Keratinocyte (primary cell): ENCODE measurements at regions not wholly inside any gene's neighbourhood (a gene's known extent, or its start where the extent isn't known, plus 50 kb on each side); places are given as distances from the start of the nearest gene placed in this dataset.

Experiments
- DNase-seq: peaks from one replicate; pipeline ENCODE4 v3.0.0-alpha.2; 2011; ENCODE audit warnings: low read depth, missing footprints, low spot score
- FAIRE-seq: peaks from 2 replicates; lab custom pipeline; 2011; peaks lifted over from hg19 to GRCh38; lab: Jason Lieb, UNC
- H2AFZ ChIP-seq: 2 replicates; pipeline ENCODE4 v1.6.0; 2012; ENCODE audit warnings: low read length, control low read depth, inconsistent platforms; ENCODE audit not compliant: control insufficient read depth
- H3K27ac ChIP-seq: 2 replicates; pipeline ENCODE4 v1.5.1; 2011; ENCODE audit warnings: low read length; ENCODE audit not compliant: control insufficient read depth, insufficient read depth
- H3K27me3 ChIP-seq: 3 replicates; pipeline ENCODE4 v1.6.0; 2011; ENCODE audit warnings: low read length; ENCODE audit not compliant: control insufficient read depth, insufficient read depth; ENCODE audit errors: extremely low read depth
- H3K36me3 ChIP-seq, 2 experiments: 2 replicates in 1 of 2; 3 replicates in 1 of 2; pipeline ENCODE4 v1.5.1; 2011; ENCODE audit warnings: low read length in 2 of 2, mild to moderate bottlenecking in 1 of 2; ENCODE audit not compliant: control insufficient read depth in 2 of 2, insufficient read depth in 2 of 2; ENCODE audit errors: extremely low read depth in 1 of 2
- H3K4me1 ChIP-seq: 3 replicates; pipeline ENCODE4 v1.5.1; 2011; ENCODE audit warnings: low read length; ENCODE audit not compliant: control insufficient read depth, insufficient read depth; ENCODE audit errors: extremely low read depth
- H3K4me2 ChIP-seq: 3 replicates; pipeline ENCODE4 v1.6.0; 2011; ENCODE audit warnings: low read depth, low read length; ENCODE audit not compliant: control insufficient read depth, insufficient read depth; ENCODE audit errors: extremely low read depth
- H3K4me3 ChIP-seq, 3 experiments: fragments of 200-600 bp in 1 of 3; sonication (generic) in 1 of 3; 2 replicates in 2 of 3; 3 replicates in 1 of 3; pipeline ENCODE4 v1.5.1; 2011 to 2016; ENCODE audit warnings: low read length in 3 of 3, mild to moderate bottlenecking in 3 of 3, control low read depth in 2 of 3, inconsistent platforms in 1 of 3, low read depth in 1 of 3, mixed read lengths in 1 of 3, mixed run types in 1 of 3, moderate library complexity in 1 of 3; ENCODE audit not compliant: control insufficient read depth in 2 of 3, insufficient read depth in 2 of 3; ENCODE audit errors: extremely low read depth in 1 of 3
- H3K79me2 ChIP-seq: 2 replicates; pipeline ENCODE4 v1.6.0; 2012; ENCODE audit warnings: low read length; ENCODE audit not compliant: control insufficient read depth, insufficient read depth
- H3K9ac ChIP-seq: 3 replicates; pipeline ENCODE4 v1.6.0; 2011; ENCODE audit warnings: low read length; ENCODE audit not compliant: control insufficient read depth, insufficient read depth; ENCODE audit errors: extremely low read depth
- H3K9me1 ChIP-seq: 3 replicates; pipeline ENCODE4 v1.6.0; 2011; ENCODE audit warnings: low read length; ENCODE audit not compliant: control insufficient read depth, insufficient read depth; ENCODE audit errors: extremely low read depth
- H3K9me3 ChIP-seq: 2 replicates; pipeline ENCODE4 v1.5.1; 2012; ENCODE audit warnings: low read depth, low read length; ENCODE audit not compliant: control insufficient read depth
- H4K20me1 ChIP-seq: 3 replicates; pipeline ENCODE4 v1.6.0; 2011; ENCODE audit warnings: low read length; ENCODE audit not compliant: control insufficient read depth, insufficient read depth; ENCODE audit errors: extremely low read depth
- CTCF ChIP-seq, 3 experiments: IDR thresholded peaks in 1 of 3; conservative IDR thresholded peaks in 1 of 3; optimal IDR thresholded peaks in 1 of 3; 2 replicates in 2 of 3; 3 replicates in 1 of 3; pipeline versions ENCODE3 to v1.5.1; 2011; ENCODE audit warnings: low read length in 3 of 3, mild to moderate bottlenecking in 3 of 3, moderate library complexity in 2 of 3, control low read depth in 1 of 3, inconsistent platforms in 1 of 3; ENCODE audit not compliant: insufficient read depth in 2 of 3; ENCODE audit errors: extremely low read depth in 1 of 3
- EZH2 ChIP-seq: IDR thresholded peaks from one replicate; pipeline ENCODE4 v1.6.1; 2012; ENCODE audit warnings: inconsistent platforms, mild to moderate bottlenecking, low read length, moderate library complexity
- dilution Hi-C: fragments of 300-500 bp; cut with MboI; formaldehyde crosslinking; loops from one replicate; pipeline ENCODE4 v1.7.0; 2020; ENCODE audit warnings: low sequenced_read_pairs; ENCODE audit not compliant: extremely low pct_ligation_motif_present

- Histone ChIP-seq H3K4me1 (no peaks in the 10 kb centered on the region), H3K27ac (no peak overlapping the region), H3K4me2 (no peak overlapping the region), H3K36me3 (no peaks in the 10 kb centered on the region), H3K9me1 (no peaks in the 10 kb centered on the region), H2AFZ (no peak overlapping the region), H3K9ac (no peak overlapping the region), H3K4me3 (no peak overlapping the region), H3K9me3 (no peaks in the 10 kb centered on the region), H4K20me1 (no peaks in the 10 kb centered on the region), H3K79me2 (no peaks in the 10 kb centered on the region), H3K27me3 (no peaks in the 10 kb centered on the region)
- DNase-seq = no peak
- no peak for FAIRE-seq
- dilution Hi-C loops = no loop called here
- TF ChIP-seq EZH2 (no peak), CTCF (optimal IDR thresholded peaks at IDR 0.05 in 1 of 3, IDR thresholded peaks at IDR 0.05 in 1 of 3, conservative IDR thresholded peaks at IDR 0.05 in 1 of 3; ENCODE audit: extremely low read depth in 1 of 3, insufficient read depth in 2 of 3, low read length in 3 of 3) (no peak)
These were observed 773.4 kb upstream of the RAG2 start for GRCh38 chr11:37371346-37371970.

- H3K27me3 ChIP-seq = no peaks in the 10 kb centered on the region
- H2AFZ ChIP-seq = no peak overlapping the region
- H3K4me3 ChIP-seq = no peak overlapping the region
- dilution Hi-C loops = no loop called here
- H3K27ac ChIP-seq = no peak overlapping the region
- no peaks in the 10 kb centered on the region for H4K20me1 ChIP-seq
- DNase-seq (no peak), FAIRE-seq (no peak)
- TF ChIP-seq CTCF (optimal IDR thresholded peaks at IDR 0.05 in 1 of 3, IDR thresholded peaks at IDR 0.05 in 1 of 3, conservative IDR thresholded peaks at IDR 0.05 in 1 of 3; ENCODE audit: extremely low read depth in 1 of 3, insufficient read depth in 2 of 3, low read length in 3 of 3) (no peak), EZH2 (no peak)
- no peaks in the 10 kb centered on the region for H3K4me1 ChIP-seq
- H3K9ac ChIP-seq = no peak overlapping the region
- no peak overlapping the region for H3K4me2 ChIP-seq
- no peaks in the 10 kb centered on the region for H3K9me3 ChIP-seq
- no peaks in the 10 kb centered on the region for H3K79me2 ChIP-seq
- H3K36me3 ChIP-seq = no peaks in the 10 kb centered on the region
- H3K9me1 ChIP-seq = no peaks in the 10 kb centered on the region
These were observed 772.8 kb upstream of the RAG2 start for GRCh38 chr11:37370817-37371216.
